NCI-H2029 (cell line): ENCODE measurements at regions not wholly inside any gene's neighbourhood (a gene's known extent, or its start where the extent isn't known, plus 50 kb on each side); places are given as distances from the start of the nearest gene placed in this dataset.
A peak's percentile ranks its signal among the peaks of the same experiment; 100 is the strongest.
"Not testable (repeated sequence)": the region's sequence is repeated elsewhere in the genome, so short reads cannot be mapped to it uniquely, and the experiment has no call there.

Experiments used
- DNase-seq: peaks from one replicate; lab custom pipeline; 2025; lab: John Stamatoyannopoulos, UW

GRCh38 chr2:204143216-204144014 is 206.9 kb downstream of the ICOS start:
- DNase-seq, result no peak

DNA sequence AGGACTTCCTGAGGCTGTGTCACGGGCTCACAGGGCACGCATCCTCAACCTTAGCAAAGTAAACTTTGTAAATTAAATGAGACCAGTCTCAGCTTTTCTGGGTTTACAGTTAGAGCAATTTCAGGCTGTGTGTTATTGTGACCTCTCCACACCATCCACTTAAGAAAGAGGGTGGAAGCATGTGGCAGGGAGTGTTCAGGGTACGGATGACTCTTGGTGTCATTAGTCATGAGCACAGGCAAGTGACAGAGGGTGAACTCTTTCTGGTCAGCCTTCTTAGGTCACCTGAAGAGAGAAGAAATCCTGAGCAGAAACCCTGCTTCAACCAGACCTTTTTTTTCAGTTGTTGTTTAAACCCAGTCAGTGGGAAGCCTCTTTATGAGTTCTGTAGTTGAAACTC is 207.9 kb downstream of the ICOS start:
- no peak for DNase-seq

- peak; percentile 59 for DNase-seq
Observed at GRCh38 chr2:204145263-204145751, 208.7 kb downstream of the ICOS start.

DNA sequence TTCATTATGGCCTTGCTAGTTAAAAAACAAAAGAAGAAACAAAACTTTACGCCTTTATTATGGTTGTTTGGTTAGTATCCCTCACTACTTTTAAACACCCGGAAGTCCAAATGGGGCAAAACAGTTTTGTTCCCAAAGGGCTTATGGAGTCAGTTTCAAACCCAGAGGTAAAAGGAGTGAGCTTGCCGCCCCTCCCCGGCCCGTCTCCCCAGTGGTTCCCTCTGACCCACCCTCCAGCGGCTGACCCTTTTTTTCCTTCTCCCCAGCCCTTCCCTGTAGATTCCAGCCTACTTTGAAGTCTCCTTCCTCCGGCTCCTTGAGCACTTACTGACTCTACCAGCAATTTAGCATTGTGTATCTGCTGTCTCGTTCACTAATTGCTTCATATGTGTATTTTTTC is 209.2 kb downstream of the ICOS start:
- DNase-seq, result no peak

DNA sequence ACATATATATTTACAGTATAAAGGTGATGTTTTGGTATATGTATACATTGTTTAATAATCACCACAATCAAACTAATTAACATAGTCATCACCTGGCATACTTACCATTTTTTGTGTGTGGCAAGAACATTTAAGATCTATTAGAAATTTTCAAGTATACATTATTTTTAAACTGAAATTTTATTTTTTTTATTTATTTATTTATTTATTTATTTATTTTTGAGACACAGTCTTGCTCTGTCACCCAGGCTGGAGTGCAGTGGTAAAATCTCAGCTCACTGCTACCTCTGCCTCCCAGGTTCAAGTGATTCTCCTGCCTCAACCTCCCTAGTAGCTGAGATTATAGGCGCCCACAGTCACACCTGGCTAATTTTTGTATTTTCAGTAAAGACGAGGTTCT is 210.5 kb downstream of the ICOS start:
- not testable (repeated sequence) for DNase-seq

- no peak for DNase-seq
Observed at GRCh38 chr2:204150721-204151120, 214.2 kb downstream of the ICOS start.

DNA sequence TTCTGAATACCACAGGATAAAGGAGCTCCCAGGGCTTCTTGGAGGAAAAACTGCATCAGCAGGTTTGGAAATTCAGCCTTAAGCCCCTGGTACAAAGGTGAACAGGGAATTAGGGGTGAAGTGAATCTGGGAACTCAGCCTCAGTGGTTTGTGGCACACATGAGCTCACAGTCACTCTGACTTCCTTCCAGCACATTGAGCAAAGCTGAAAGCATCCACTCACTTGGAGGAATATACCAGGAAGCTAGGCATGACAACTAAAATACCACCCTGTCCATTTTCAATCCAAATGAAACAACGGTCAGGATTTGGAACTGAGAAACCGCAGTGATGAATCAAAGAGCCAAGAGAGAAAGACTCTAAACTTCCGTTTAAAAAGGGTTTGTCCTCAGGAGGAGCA is 216.1 kb downstream of the ICOS start:
- no peak for DNase-seq

DNA sequence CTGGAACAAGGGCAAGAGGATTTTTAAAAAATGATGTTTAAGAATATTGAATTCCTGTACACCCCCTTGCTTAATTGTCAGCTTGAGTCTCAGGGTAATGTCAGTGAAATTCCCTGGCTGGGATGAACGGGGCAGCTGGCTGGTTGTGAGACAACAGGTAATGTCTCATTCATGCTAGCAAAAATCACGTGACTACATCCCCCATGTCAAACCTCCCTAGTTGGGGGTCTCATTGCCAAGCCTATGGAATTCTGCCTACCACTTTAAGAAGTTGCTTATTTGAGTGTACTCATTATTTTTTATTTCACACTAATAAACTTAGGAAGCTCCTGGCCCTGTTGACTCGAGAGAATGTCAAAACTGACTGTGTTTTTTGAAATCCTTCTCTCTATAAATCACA is 218.3 kb downstream of the ICOS start:
- no peak for DNase-seq

DNA sequence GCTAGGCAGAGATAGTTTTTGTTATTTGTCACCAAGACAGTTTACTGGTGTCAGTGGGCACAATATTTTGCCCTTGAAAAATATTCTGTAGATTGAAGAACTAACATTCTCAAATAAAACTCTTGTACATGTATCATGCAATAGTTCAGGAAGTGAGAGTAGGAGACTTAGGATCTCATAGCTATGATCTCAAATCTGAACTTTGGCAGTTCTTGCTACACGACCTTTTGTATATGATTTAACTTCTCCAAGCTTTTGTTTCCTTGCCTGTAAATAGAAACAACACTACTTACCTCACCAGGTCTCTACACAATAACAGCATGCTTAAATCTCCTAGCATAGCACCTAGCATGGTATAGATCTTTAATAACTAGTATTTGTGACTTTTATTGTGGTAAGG is 219.9 kb downstream of the ICOS start:
- DNase-seq, result no peak

DNA sequence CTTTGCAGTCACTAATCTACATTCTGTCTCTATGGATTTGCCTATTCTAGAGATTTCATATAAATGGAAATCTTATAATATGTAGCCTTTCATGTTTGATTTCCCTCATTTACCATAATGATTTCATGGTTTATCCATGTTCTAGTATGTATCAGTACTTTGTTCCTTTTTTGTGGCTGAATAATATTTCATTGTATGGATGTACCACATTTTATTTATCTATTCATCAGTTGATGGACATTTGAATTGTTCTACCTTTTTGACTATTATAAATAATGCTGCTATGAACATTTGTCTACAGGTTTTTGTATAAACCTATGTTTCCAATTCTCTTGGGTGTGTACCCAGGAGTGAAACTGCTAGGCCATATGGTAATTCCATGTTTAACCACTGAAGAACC is 221.1 kb downstream of the ICOS start:
- no peak for DNase-seq

DNA sequence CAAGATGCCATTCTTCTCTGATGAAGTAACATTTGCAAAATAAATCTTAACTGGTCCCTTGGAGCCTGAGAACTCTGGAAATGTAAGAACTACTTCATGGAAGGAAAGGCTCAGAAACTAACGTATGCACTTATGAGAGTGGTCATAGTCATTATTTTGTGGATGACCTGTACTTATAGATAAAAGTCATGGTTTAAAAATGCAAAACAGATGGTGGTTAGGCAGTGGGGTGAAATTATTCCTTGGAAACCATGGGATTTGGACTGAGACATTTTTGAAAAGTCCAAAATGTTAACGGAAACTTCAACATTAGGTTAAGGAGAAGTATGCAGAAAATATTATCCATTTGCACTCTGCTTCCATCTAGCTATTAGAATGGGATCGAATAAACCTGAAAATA is 223.0 kb downstream of the ICOS start:
- no peak for DNase-seq

GRCh38 chr2:204160989-204161388 is 224.4 kb downstream of the ICOS start:
- no peak for DNase-seq

- no peak for DNase-seq
Observed at GRCh38 chr2:204161886-204162285, 225.3 kb downstream of the ICOS start.

- DNase-seq, result no peak
Observed at GRCh38 chr2:204166961-204167360, 230.4 kb downstream of the ICOS start.

DNA sequence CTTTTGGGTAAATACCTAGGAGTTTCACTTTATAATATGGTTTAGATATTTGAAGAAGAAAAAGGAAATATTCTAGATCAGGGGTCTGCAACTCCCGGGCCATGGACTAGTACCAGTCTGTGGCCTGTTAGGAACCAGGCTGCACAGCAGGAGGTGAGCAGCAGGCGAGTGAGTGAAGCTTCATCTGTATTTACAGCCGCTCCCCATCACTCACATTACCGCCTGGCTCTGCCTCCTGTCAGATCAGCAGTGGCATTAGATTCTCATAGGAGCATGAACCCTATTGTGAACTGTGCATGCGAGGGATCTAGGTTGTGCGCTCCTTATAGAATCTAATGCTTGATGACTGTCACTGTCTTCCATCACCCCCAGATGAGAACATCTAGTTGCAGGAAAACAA is 231.1 kb downstream of the ICOS start:
- DNase-seq, result not testable (repeated sequence)

DNA sequence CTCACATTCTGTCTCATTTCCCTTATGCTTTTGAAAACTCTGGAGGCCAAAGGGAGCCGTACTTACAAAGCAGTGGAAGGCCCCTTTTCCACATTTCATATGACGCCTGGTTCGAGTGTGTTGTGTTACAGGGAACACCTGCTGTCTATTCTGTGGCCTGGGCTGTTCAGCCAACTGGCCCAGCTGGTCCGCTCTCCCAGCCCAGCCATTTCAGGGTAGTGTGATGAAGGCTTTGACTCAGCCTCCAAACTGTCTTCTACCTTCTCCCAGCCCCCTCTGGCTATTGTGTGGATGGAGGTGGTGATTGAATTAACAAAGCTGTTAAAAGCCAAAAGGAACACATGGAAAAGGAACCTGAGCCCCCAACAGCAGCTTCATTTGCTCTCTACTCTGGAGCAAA is 233.8 kb downstream of the ICOS start:
- no peak for DNase-seq

GRCh38 chr2:204171432-204172144 is 235.0 kb downstream of the ICOS start:
- DNase-seq, result no peak

DNA sequence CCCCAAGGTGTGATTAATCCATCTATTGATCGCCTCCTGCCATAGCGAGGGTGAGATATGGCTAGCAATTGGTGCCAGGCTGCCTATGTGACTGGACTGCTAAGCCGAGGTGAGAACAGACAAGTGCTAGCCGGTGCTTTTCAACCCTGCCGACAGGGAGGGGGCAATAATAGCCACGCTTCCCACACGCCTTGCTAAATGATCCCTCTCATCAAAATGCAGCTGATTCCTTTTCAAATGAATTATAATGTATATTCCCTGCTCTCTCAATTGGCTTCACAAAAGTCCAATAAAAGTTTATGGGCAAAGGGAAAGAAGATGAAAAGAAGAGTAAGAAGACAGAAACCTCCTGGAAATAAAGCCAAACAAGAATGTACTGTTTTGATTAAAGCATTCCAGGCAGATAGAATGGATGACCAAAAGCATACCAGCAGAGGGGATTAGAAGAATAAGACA is 235.6 kb downstream of the ICOS start:
- no peak for DNase-seq

DNA sequence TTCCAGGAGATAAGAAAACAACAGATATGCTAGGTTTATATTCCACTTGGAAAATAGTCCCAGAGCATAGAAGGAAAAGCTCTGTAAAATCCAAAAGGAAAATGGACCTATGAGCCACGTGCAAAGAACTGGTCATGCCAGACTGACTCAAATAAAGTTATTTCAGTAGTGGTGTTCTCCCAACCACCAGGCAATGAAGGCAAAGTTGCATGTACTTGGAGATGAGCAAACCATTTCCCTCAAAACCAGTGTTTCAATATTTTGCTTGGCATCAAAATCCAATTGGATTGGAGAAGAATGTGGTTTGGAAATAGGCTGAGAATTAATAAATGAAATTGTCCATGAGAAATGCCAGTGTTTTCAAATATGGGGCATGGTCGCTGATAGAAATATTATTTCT is 237.5 kb downstream of the ICOS start:
- no peak for DNase-seq

DNA sequence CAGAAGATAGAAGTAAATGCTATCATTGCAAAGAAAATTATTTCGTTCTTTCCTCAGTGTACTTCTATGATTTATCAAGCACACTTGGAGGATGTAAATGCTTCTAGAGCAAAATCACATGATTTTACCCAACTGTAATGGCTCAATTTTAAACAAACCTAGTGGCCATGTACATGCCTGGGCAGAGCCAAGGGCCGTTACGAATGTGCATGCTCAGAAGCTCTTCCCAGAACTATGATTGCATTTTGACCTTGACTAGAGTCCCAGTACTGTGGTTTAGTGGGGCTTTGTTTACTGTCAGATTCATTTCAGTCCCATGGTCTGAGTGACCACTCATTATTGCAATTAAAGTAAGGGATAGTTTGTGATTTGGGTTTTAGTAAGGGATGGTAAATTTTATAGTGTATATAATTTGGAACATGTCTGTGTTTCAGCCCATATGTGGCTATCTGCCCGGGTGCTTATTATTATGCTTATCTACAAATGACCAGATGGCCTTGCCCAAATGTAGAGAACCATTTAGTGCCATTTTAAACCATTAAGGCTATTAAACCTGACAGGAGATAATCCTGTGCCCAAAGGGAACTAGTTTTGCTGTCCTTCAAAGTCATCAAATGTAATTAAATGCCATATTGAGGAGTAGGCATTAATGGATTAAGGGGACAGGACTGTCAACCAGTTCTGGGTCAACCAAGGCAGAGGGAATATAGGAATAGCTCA is 239.1 kb downstream of the ICOS start:
- no peak for DNase-seq

DNA sequence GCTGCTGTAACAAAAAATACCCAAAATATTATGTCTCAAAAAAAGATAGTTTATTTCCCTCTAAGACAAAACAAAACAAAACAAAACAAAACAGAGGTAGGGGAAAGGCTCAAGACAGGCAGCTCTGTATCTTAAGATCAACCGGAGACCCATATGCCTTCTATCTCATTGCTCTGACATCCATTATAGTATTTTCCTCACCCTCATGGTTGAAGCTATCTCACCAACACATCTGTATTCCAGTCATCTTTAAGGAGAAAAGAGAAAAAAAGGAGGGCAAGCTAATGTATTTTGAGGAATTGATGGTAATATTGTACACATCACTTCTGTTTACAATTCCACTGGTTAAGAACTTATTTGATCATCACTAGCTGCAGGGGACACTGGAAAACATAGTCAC is 239.7 kb downstream of the ICOS start:
- DNase-seq, result no peak

DNA sequence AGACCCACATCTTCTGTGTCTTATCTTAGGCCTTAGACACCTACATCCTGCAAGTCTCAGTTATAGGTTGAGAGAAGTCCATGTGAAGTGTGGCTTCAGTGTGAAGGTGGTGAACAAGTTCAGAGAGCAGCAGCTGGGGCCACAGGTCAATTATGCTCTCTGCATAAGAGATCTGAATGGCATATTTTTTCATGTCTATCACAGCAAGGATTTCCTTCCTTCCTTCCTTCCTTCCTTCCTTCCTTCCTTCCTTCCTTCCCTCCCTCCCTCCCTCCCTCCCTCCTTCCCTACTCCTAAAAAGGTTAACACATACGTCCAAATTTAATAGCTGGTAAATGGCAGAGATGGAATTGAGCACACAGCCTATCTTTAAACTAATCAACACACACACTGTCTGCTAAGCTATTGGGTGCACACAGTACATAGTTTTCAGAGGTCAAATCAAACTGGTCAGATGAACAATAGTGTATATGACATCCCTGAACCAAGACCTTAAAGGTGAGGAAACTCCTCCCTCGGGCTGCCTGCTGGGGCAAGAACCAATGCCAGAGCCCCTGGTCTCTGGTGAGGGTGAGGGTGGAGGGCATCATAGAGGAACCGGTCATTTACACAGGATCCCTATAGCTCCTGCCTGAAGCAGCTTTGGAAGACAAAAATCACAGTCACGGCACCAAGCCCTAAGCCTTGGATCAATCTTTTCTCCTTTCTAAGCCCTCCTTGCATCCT is 240.9 kb downstream of the ICOS start:
- DNase-seq, result no peak
